ENCODE measurements at regions not wholly inside any gene's neighbourhood (a gene's known extent, or its start where the extent isn't known, plus 50 kb on each side); places are given as distances from the start of the nearest gene placed in this dataset.

- no peak for DNase-seq
These were observed 420.3 kb downstream of the PCDH17 start for GRCh38 chr13:58051807-58052375.

- DNase-seq: no peak
These were observed 424.9 kb downstream of the PCDH17 start for GRCh38 chr13:58056426-58056825.

- DNase-seq: no peak
These were observed 428.1 kb downstream of the PCDH17 start for GRCh38 chr13:58059624-58060023.

GRCh38 chr13:58080806-58081205 lies 449.3 kb downstream of the PCDH17 start:
- no peak for DNase-seq

GRCh38 chr13:58081301-58081820 lies 449.8 kb downstream of the PCDH17 start:
- no peak for DNase-seq

- no peak for DNase-seq
These were observed 451.5 kb downstream of the PCDH17 start for GRCh38 chr13:58083064-58083463.

GRCh38 chr13:58085274-58085673 lies 453.7 kb downstream of the PCDH17 start:
- no peak for DNase-seq

- no peak for DNase-seq
These were observed 454.3 kb downstream of the PCDH17 start for GRCh38 chr13:58085819-58086218.

- DNase-seq: no peak
These were observed 456.0 kb downstream of the PCDH17 start for GRCh38 chr13:58087566-58087965.

GRCh38 chr13:58093394-58093793 lies 461.9 kb downstream of the PCDH17 start:
- no peak for DNase-seq

GRCh38 chr13:58097831-58098230 lies 466.3 kb downstream of the PCDH17 start:
- no peak for DNase-seq

GRCh38 chr13:58119351-58119750 lies 487.8 kb downstream of the PCDH17 start:
- no peak for DNase-seq

- DNase-seq: no peak
These were observed 488.3 kb downstream of the PCDH17 start for GRCh38 chr13:58119804-58120203.

- no peak for DNase-seq
These were observed 495.0 kb downstream of the PCDH17 start for GRCh38 chr13:58126496-58126895.

- no peak for DNase-seq
These were observed 502.5 kb downstream of the PCDH17 start for GRCh38 chr13:58134012-58134411.

GRCh38 chr13:58134525-58134924 lies 503.0 kb downstream of the PCDH17 start:
- DNase-seq: no peak

GRCh38 chr13:58142952-58143351 lies 511.4 kb downstream of the PCDH17 start:
- DNase-seq: no peak

GRCh38 chr13:58144616-58145015 lies 513.1 kb downstream of the PCDH17 start:
- no peak for DNase-seq

GRCh38 chr13:58151452-58151851 lies 519.9 kb downstream of the PCDH17 start:
- DNase-seq: no peak

- no peak for DNase-seq
These were observed 529.4 kb downstream of the PCDH17 start for GRCh38 chr13:58160980-58161379.

- DNase-seq: no peak
These were observed 534.1 kb downstream of the PCDH17 start for GRCh38 chr13:58165617-58166016.

- DNase-seq: no peak
These were observed 549.6 kb downstream of the PCDH17 start for GRCh38 chr13:58181111-58181510.

GRCh38 chr13:58187881-58188280 lies 556.3 kb downstream of the PCDH17 start:
- DNase-seq: no peak

- DNase-seq: no peak
These were observed 559.0 kb downstream of the PCDH17 start for GRCh38 chr13:58190577-58190976.

- no peak for DNase-seq
These were observed 560.2 kb downstream of the PCDH17 start for GRCh38 chr13:58191754-58192153.
